GM21825 (cell line): ENCODE measurements at regions not wholly inside any gene's neighbourhood (a gene's known extent, or its start where the extent isn't known, plus 50 kb on each side); places are given as distances from the start of the nearest gene placed in this dataset.

Experiments
- ATAC-seq: cut with Tn5 transposase; IDR thresholded peaks from one replicate; pipeline ENCODE4 v1.9.1; 2021; ENCODE audit warnings: mild to moderate bottlenecking, moderate library complexity; ENCODE audit not compliant: unreplicated experiment

GRCh38 chr18:34583895-34584294, 126.2 kb upstream of the DTNA start:
- no peak for ATAC-seq

- no peak for ATAC-seq
These were observed 119.6 kb upstream of the DTNA start for GRCh38 chr18:34590503-34590902.

- ATAC-seq, result no peak
These were observed 118.1 kb upstream of the DTNA start for GRCh38 chr18:34591920-34592444.

GRCh38 chr18:34592481-34592880, 117.6 kb upstream of the DTNA start:
- ATAC-seq, result no peak

GRCh38 chr18:34592961-34593382, 117.1 kb upstream of the DTNA start:
- no peak for ATAC-seq

GRCh38 chr18:34594266-34594665, 115.8 kb upstream of the DTNA start:
- ATAC-seq, result no peak

- ATAC-seq, result no peak
These were observed 114.4 kb upstream of the DTNA start for GRCh38 chr18:34595690-34596089.

GRCh38 chr18:34598120-34598635, 111.9 kb upstream of the DTNA start:
- ATAC-seq, result no peak

- ATAC-seq, result no peak
These were observed 109.9 kb upstream of the DTNA start for GRCh38 chr18:34600158-34600557.

GRCh38 chr18:34600874-34601656, 109.0 kb upstream of the DTNA start:
- no peak for ATAC-seq

- ATAC-seq, result no peak
These were observed 105.5 kb upstream of the DTNA start for GRCh38 chr18:34604591-34604990.

GRCh38 chr18:34606851-34607250, 103.2 kb upstream of the DTNA start:
- ATAC-seq, result no peak

- no peak for ATAC-seq
These were observed 102.0 kb upstream of the DTNA start for GRCh38 chr18:34608064-34608463.

- ATAC-seq, result no peak
These were observed 100.0 kb upstream of the DTNA start for GRCh38 chr18:34609986-34610648.

- no peak for ATAC-seq
These were observed 98.2 kb upstream of the DTNA start for GRCh38 chr18:34611904-34612303.

GRCh38 chr18:34620258-34620861, 89.7 kb upstream of the DTNA start:
- ATAC-seq, result no peak

- no peak for ATAC-seq
These were observed 86.5 kb upstream of the DTNA start for GRCh38 chr18:34623557-34623956.

GRCh38 chr18:34624551-34624950, 85.5 kb upstream of the DTNA start:
- no peak for ATAC-seq

GRCh38 chr18:34626404-34627136, 83.5 kb upstream of the DTNA start:
- ATAC-seq, result no peak

- no peak for ATAC-seq
These were observed 82.8 kb upstream of the DTNA start for GRCh38 chr18:34627137-34627920.
